Heart left ventricle (tissue), 13 donors: ENCODE measurements at regions not wholly inside any gene's neighbourhood (a gene's known extent, or its start where the extent isn't known, plus 50 kb on each side); places are given as distances from the start of the nearest gene placed in this dataset.

Experiments used
- POLR2A ChIP-seq, 2 donors: fragments of 450-650 bp; IDR thresholded peaks; one replicate each; pipeline ENCODE4 v1.6.1; 2017; ENCODE audit warnings: antibody characterized with exemption in 2 of 2, mild to moderate bottlenecking in 2 of 2, moderate library complexity in 2 of 2
- TF ChIP-seq, protein P1 (sequence below), 12 donors: fragments of 200-600 bp; sonication (generic) in 4 of 12; IDR thresholded peaks; one replicate each; pipeline versions ENCODE4 v1.5.0 to v1.8.0; 2018 to 2022; ENCODE audit warnings: antibody characterized with exemption in 12 of 12, mild to moderate bottlenecking in 5 of 12
- donor health status: ischemic (EF 13 %, LVEDD 7.1; RV severe dilation, severe dysfunction).
- donor health status: DM: no; HTN: yes; CAD: no.
- donor health status: DM: no; HTN: no; CAD: no.
- donor health status: ischemic (EF 25% LVEDD 6.9; RV normal size, moderate dysfunction).
- donor health status: ischemic (EF 25% LVEDD 5.7; RV mildly dilated, moderate dysfunction).
- donor health status: ischemic (EF 35%, LVEDD 5.7; RV mildly dilated, moderate dysfunction).
- donor health status: nonischemic (EF 11% LVEDD 7.7; RV severe dilation, severe dysfunction).
- donor health status: DM: yes; HTN: yes; CAD: no.
- donor health status: PGD.
- donor health status: ischemic (EF 29% LVEDD 5.4; RV normal size, mild dysfunction).
- donor health status: nonischemic (EF 23%, LVEDD 6.1; RV moderate dilation, normal function).

DNA sequence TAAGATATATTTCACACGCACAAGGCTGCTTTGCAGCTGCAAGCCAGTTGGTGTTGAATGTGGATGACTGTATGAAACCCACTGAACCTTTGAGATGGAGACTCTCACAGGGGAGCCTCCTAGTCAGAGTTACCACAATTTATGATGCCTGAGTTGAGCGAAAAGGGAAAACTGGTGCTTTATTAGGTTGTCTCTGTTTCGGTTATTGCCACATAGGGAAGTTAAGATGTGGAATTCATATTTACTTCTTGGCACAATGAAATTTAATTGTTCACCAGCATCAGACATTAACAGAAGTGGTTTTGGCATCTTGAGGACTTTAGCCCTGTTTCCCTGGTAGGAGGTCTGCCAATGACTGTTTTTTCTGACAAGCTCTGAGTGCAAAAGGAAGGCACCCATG lies 358.2 kb downstream of the SQOR start:
- TF ChIP-seq POLR2A (IDR thresholded peaks at IDR 0.05) = no peak
- TF ChIP-seq, protein P1, sequence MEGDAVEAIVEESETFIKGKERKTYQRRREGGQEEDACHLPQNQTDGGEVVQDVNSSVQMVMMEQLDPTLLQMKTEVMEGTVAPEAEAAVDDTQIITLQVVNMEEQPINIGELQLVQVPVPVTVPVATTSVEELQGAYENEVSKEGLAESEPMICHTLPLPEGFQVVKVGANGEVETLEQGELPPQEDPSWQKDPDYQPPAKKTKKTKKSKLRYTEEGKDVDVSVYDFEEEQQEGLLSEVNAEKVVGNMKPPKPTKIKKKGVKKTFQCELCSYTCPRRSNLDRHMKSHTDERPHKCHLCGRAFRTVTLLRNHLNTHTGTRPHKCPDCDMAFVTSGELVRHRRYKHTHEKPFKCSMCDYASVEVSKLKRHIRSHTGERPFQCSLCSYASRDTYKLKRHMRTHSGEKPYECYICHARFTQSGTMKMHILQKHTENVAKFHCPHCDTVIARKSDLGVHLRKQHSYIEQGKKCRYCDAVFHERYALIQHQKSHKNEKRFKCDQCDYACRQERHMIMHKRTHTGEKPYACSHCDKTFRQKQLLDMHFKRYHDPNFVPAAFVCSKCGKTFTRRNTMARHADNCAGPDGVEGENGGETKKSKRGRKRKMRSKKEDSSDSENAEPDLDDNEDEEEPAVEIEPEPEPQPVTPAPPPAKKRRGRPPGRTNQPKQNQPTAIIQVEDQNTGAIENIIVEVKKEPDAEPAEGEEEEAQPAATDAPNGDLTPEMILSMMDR (IDR thresholded peaks at IDR 0.05) = no peak
